Nephron progenitor cell (in vitro differentiated cells): ENCODE measurements at regions not wholly inside any gene's neighbourhood (a gene's known extent, or its start where the extent isn't known, plus 50 kb on each side); places are given as distances from the start of the nearest gene placed in this dataset.
"Not testable (repeated sequence)": the region's sequence is repeated elsewhere in the genome, so short reads cannot be mapped to it uniquely, and the experiment has no call there.

Experiments used
- DNase-seq: peaks from one replicate; pipeline ENCODE4 v3.0.0; 2021
- H3K27ac Mint-ChIP-seq: 2 replicates; pipeline ENCODE4 v1.8.0; 2021; ENCODE audit warnings: mild to moderate bottlenecking, moderate library complexity, mixed read lengths
- H3K27me3 Mint-ChIP-seq: 2 replicates; pipeline ENCODE4 v1.8.0; 2021; ENCODE audit warnings: mild to moderate bottlenecking, low read depth, mixed read lengths; ENCODE audit not compliant: poor library complexity
- H3K36me3 Mint-ChIP-seq: 2 replicates; pipeline ENCODE4 v1.8.0; 2021; ENCODE audit warnings: low read depth, mixed read lengths
- H3K4me1 Mint-ChIP-seq: 2 replicates; pipeline ENCODE4 v1.8.0; 2021; ENCODE audit warnings: mixed read lengths
- H3K4me3 Mint-ChIP-seq: 2 replicates; pipeline ENCODE4 v1.8.0; 2021; ENCODE audit warnings: mild to moderate bottlenecking, moderate library complexity, mixed read lengths
- H3K9me3 Mint-ChIP-seq: 2 replicates; pipeline ENCODE4 v1.8.0; 2021; ENCODE audit warnings: mild to moderate bottlenecking, moderate library complexity, mixed read lengths
- TF ChIP-seq, protein P1 (sequence below): fragments of 200-600 bp; sonication (generic); IDR thresholded peaks from 2 replicates; pipeline ENCODE4 v1.5.0; 2021; ENCODE audit warnings: antibody characterized with exemption

DNA sequence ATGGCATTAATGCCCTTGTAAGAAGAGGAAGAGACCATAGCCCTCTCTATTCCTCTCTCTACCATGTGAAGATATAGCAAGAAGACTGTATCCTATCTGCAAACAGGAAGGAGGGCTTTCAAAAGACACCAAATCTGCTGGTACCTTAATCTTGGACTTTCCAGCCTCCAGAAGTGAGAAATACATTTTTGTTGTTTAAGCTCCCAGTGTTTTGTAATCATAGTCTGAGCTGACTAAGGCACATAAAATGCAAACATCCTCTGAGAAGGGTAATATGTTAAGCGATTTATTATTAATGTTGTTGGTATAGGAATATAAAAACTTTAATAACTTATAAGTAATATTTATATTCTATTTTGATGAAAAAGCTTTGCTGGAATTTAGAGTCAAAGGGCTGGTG lies 559.8 kb downstream of the SUCLG1 start:
- H3K4me1 Mint-ChIP-seq, result no peaks in the 10 kb centered on the region
- H3K27ac Mint-ChIP-seq, result no peak overlapping the region
- TF ChIP-seq, protein P1, sequence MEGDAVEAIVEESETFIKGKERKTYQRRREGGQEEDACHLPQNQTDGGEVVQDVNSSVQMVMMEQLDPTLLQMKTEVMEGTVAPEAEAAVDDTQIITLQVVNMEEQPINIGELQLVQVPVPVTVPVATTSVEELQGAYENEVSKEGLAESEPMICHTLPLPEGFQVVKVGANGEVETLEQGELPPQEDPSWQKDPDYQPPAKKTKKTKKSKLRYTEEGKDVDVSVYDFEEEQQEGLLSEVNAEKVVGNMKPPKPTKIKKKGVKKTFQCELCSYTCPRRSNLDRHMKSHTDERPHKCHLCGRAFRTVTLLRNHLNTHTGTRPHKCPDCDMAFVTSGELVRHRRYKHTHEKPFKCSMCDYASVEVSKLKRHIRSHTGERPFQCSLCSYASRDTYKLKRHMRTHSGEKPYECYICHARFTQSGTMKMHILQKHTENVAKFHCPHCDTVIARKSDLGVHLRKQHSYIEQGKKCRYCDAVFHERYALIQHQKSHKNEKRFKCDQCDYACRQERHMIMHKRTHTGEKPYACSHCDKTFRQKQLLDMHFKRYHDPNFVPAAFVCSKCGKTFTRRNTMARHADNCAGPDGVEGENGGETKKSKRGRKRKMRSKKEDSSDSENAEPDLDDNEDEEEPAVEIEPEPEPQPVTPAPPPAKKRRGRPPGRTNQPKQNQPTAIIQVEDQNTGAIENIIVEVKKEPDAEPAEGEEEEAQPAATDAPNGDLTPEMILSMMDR, result no peak
- H3K27me3 Mint-ChIP-seq, result no peaks in the 10 kb centered on the region
- no peak for DNase-seq
- H3K9me3 Mint-ChIP-seq, result no peaks in the 10 kb centered on the region
- no peaks in the 10 kb centered on the region for H3K36me3 Mint-ChIP-seq
- no peak overlapping the region for H3K4me3 Mint-ChIP-seq

DNA sequence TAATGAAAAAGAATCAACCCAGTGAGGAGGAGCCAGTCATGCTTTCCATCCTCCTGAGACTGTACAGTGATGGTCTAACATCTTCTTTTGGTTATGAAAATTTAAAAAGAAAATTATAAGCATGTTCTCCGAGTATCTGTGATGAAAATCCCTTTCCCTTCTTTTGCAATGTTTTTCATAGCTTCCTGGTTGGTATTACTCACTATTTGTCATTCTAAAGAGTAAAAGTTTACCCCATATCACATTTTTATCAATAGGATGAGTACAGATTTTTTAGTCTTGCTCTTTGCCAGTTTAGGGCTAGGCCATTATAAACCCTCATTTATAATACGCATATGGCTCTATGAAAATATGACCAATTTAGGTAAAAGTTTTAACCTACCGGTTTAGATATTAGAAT lies 564.1 kb downstream of the SUCLG1 start:
- Mint-ChIP-seq H3K27ac (no peak overlapping the region), H3K4me3 (no peak overlapping the region), H3K36me3 (no peaks in the 10 kb centered on the region), H3K9me3 (no peaks in the 10 kb centered on the region), H3K4me1 (no peaks in the 10 kb centered on the region), H3K27me3 (no peaks in the 10 kb centered on the region)
- no peak for DNase-seq
- TF ChIP-seq, protein P1, result no peak

DNA sequence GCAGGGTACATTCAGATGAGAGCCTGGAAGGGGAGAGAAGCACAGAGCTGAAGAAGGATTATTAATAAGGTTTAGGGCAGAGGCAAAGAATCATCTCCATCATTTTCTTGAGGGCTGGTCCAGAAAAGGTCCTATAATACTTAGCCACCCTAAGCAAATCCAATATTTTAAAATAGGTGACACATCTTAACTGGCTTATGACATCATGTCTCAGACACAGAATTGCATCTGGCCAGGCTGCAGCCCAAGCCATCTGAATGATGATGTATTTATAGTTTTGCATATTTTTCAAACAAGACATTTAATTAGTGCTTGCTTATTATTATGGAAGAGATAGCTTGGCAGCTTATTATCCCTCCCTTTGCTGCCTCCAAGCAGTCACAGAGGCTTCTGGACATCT lies 571.3 kb downstream of the SUCLG1 start:
- TF ChIP-seq, protein P1, result no peak
- Mint-ChIP-seq H3K9me3 (no peaks in the 10 kb centered on the region), H3K27me3 (no peaks in the 10 kb centered on the region), H3K4me3 (no peak overlapping the region), H3K4me1 (no peaks in the 10 kb centered on the region), H3K27ac (no peak overlapping the region), H3K36me3 (no peaks in the 10 kb centered on the region)
- DNase-seq, result no peak

DNA sequence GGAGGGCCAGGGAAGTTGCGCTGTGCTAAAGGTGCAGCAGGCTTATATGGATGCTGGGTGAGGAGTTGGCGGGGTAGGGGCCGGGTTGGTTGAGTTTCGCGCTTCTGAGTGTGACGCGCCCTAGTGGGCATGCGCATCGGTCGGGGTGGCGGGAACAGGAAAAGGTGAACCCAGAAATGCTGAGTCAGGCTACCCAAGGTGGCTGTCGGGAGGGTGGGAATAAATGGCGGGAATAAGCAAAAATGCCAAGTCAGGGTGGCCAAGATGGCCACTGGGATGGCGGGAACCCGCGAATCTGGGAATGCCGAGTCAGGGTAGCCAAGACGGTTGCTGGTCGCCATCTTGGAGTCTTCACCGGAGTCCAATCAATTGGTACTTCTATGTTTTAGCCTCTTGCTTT lies 580.0 kb downstream of the SUCLG1 start:
- H3K27me3 Mint-ChIP-seq, result peaks cover 3% of the 10 kb centered on the region
- H3K4me3 Mint-ChIP-seq, result no peak overlapping the region
- H3K27ac Mint-ChIP-seq, result no peak overlapping the region
- no peaks in the 10 kb centered on the region for H3K36me3 Mint-ChIP-seq
- no peaks in the 10 kb centered on the region for H3K4me1 Mint-ChIP-seq
- H3K9me3 Mint-ChIP-seq, result peaks cover 56% of the 10 kb centered on the region
- TF ChIP-seq, protein P1, result no peak
- no peak for DNase-seq

DNA sequence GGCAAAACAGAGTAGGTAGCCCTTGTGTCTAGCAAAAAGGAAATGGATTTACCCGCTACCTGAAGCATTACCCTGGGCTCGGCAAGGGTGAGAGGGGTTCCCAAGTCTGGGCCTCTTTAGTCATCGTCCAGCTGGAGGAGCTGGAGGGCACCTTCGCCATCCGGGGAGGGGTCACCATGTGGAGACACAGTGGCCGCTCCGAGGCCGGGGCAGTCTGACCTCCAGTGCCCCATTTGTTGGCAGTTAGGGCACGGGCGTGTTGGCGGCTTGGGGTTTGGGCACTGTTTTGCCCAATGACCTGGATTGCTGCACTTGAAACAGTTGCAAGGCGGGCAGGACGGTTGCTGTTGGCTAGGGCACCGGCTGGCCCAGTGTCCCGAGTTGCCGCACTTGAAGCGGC lies 581.8 kb downstream of the SUCLG1 start:
- H3K4me1 Mint-ChIP-seq, H3K27ac Mint-ChIP-seq, H3K4me3 Mint-ChIP-seq, H3K36me3 Mint-ChIP-seq, DNase-seq, H3K27me3 Mint-ChIP-seq: not testable (repeated sequence)
- peaks cover 72% of the 10 kb centered on the region for H3K9me3 Mint-ChIP-seq

DNA sequence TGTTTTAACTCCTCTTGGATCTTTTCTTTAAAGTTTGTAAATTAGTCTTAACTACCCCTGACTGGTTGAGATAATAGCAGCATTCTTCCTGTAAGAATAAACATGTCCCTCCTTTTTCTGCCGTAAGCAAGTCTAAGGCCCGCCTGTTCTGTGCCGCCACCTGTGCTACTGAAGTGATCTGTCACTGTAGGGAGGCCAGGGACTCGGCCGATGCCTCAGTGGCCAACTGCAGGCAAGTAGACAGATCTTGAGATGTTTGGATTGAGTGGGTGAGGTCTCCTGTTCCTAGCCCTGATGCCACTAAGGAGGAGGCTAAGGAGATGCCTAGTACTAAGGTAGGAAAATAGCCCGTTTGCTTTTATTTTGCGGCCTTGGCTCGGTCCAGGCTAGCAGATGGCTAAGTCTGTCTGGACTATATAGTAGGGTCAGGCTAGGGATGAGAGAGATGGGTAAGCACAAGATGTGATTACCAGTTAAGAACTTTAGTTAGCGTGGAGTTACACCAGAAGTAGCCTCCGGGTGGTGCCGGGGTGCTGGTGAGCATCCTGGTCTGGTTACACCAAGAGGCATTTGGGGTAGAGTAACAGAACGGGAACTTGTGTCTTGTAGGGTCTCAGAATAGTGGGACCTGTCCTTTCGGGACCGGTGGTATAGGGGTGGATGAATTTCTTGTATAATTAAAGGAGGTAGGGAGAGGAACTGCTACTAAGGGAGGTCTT lies 584.2 kb downstream of the SUCLG1 start:
- H3K9me3 Mint-ChIP-seq, result peaks cover 69% of the 10 kb centered on the region

More for the DNA sequence above, 584.2 kb downstream of the SUCLG1 start:
- DNase-seq, result no peak
- Mint-ChIP-seq H3K27ac (no peak overlapping the region), H3K36me3 (no peaks in the 10 kb centered on the region), H3K4me1 (no peaks in the 10 kb centered on the region), H3K27me3 (peaks cover 3% of the 10 kb centered on the region), H3K4me3 (no peak overlapping the region)
- TF ChIP-seq, protein P1, result no peak
